WTC11 (cell line): ENCODE measurements at regions not wholly inside any gene's neighbourhood (a gene's known extent, or its start where the extent isn't known, plus 50 kb on each side); places are given as distances from the start of the nearest gene placed in this dataset.

Experiments
- CREB1 ChIP-seq: sonication (generic); formaldehyde crosslinking; IDR thresholded peaks from 2 replicates; pipeline ENCODE4 v1.8.0; 2023; ENCODE audit warnings: mild to moderate bottlenecking, missing genetic modification reagents
- OVOL2 ChIP-seq: fragments of 250-450 bp; sonication (Bioruptor Pico); IDR thresholded peaks from 2 replicates; pipeline ENCODE4 v1.9.0; 2021; ENCODE audit warnings: mild to moderate bottlenecking, borderline replicate concordance

GRCh38 chrX:40157228-40158035 is 59.7 kb upstream of the BCOR start:
- no peak for TF ChIP-seq CREB1 (CRISPR knock-in tag)
- no peak for TF ChIP-seq OVOL2 (CRISPR knock-in tag)
